Esophagus squamous epithelium (tissue), 5 donors: ENCODE measurements at regions not wholly inside any gene's neighbourhood (a gene's known extent, or its start where the extent isn't known, plus 50 kb on each side); places are given as distances from the start of the nearest gene placed in this dataset.

Experiments used
- DNase-seq: peaks from one replicate; lab custom pipeline; 2025; lab: John Stamatoyannopoulos, UW
- H3K27ac ChIP-seq, 4 donors: fragments of 200-600 bp; sonication (generic); one replicate each; pipeline ENCODE4 v1.5.1; 2016 to 2019; ENCODE audit warnings: mild to moderate bottlenecking in 1 of 4
- H3K27me3 ChIP-seq, 4 donors: fragments of 200-600 bp; sonication (generic); 1 replicate in 3 of 4; 2 replicates in 1 of 4; pipeline versions ENCODE4 v1.5.1 to v1.6.0; 2017 to 2021; ENCODE audit warnings: antibody characterized with exemption in 1 of 4
- H3K36me3 ChIP-seq, 3 donors: fragments of 200-600 bp; sonication (generic); one replicate each; pipeline ENCODE4 v1.5.1; 2016 to 2019
- H3K4me1 ChIP-seq, 3 donors: fragments of 200-600 bp; sonication (generic); one replicate each; pipeline ENCODE4 v1.5.1; 2017 to 2019
- H3K4me3 ChIP-seq, 4 donors: fragments of 200-600 bp; sonication (generic); 1 replicate in 3 of 4; 2 replicates in 1 of 4; pipeline ENCODE4 v1.5.1; 2016 to 2019; ENCODE audit warnings: mild to moderate bottlenecking in 2 of 4, moderate library complexity in 1 of 4
- H3K9me3 ChIP-seq, 3 donors: fragments of 200-600 bp; sonication (generic); one replicate each; pipeline ENCODE4 v1.5.1; 2016 to 2019
- POLR2A ChIP-seq, 4 donors: fragments of 450-650 bp; IDR thresholded peaks; one replicate each; pipeline ENCODE4 v1.6.1; 2017; ENCODE audit warnings: antibody characterized with exemption in 4 of 4, mild to moderate bottlenecking in 4 of 4, moderate library complexity in 3 of 4
- WGBS, 2 donors: methylation state at CpG; one replicate each; pipeline ENCODE4 v1.1.5; 2018; 5-methylcytosine and 5-hydroxymethylcytosine counted together
- intact Hi-C: fragments of 100-400 bp; cut with DNase I; formaldehyde crosslinking; loops from one replicate; pipeline ENCODE4 v1.15.0; 2022
- TF ChIP-seq, protein P1 (sequence below), 6 experiments: fragments of 450-650 bp in 4 of 6; fragments of 200-600 bp in 2 of 6; sonication (generic) in 2 of 6; IDR thresholded peaks; one replicate each; pipeline ENCODE4 v1.5.1; 2016 to 2019; ENCODE audit warnings: antibody characterized with exemption in 6 of 6, mild to moderate bottlenecking in 4 of 6, moderate library complexity in 4 of 6
- donor health status: DM: yes; HTN: yes; CAD: no.

DNA sequence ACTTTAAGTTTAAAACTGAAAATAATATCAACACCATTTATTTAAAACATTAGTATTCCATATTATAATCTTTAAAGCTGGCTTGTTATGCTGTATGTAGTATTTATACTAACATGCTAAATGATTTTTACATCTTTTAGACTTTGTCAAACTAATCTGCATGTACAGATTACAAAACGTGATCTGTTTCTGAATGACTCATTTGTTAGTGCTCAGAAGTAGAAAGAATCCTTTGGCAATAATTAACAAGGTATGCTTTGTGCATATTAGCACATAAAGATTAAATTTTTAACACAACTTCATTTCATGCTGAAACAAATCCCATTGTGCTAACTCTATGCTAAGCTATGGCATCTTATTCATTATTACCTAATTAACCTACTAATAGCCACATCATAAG lies 242.4 kb downstream of the BARHL2 start:
- Histone ChIP-seq H3K27ac (no peak overlapping the region), H3K36me3 (no peaks in the 10 kb centered on the region), H3K4me3 (no peak overlapping the region), H3K4me1 (no peaks in the 10 kb centered on the region), H3K27me3 (no peaks in the 10 kb centered on the region), H3K9me3 (no peaks in the 10 kb centered on the region)
- no peak for DNase-seq
- WGBS, 2 donors: 20 to 21% methylated on average over 1 of the region's 1 CpG
- intact Hi-C loops: no loop called here
- no peak for TF ChIP-seq POLR2A (IDR thresholded peaks at IDR 0.05)
- TF ChIP-seq, protein P1, sequence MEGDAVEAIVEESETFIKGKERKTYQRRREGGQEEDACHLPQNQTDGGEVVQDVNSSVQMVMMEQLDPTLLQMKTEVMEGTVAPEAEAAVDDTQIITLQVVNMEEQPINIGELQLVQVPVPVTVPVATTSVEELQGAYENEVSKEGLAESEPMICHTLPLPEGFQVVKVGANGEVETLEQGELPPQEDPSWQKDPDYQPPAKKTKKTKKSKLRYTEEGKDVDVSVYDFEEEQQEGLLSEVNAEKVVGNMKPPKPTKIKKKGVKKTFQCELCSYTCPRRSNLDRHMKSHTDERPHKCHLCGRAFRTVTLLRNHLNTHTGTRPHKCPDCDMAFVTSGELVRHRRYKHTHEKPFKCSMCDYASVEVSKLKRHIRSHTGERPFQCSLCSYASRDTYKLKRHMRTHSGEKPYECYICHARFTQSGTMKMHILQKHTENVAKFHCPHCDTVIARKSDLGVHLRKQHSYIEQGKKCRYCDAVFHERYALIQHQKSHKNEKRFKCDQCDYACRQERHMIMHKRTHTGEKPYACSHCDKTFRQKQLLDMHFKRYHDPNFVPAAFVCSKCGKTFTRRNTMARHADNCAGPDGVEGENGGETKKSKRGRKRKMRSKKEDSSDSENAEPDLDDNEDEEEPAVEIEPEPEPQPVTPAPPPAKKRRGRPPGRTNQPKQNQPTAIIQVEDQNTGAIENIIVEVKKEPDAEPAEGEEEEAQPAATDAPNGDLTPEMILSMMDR (IDR thresholded peaks at IDR 0.05): no peak

GRCh38 chr1:90474158-90474557 lies 242.9 kb downstream of the BARHL2 start:
- Histone ChIP-seq H3K36me3 (no peaks in the 10 kb centered on the region), H3K27ac (no peak overlapping the region), H3K4me1 (no peaks in the 10 kb centered on the region), H3K4me3 (no peak overlapping the region), H3K9me3 (no peaks in the 10 kb centered on the region), H3K27me3 (no peaks in the 10 kb centered on the region)
- 58 to 66% methylated on average over 2 of the region's 2 CpGs for WGBS, 2 donors
- no peak for DNase-seq
- TF ChIP-seq POLR2A (IDR thresholded peaks at IDR 0.05): no peak
- TF ChIP-seq, protein P1 (IDR thresholded peaks at IDR 0.05): no peak
- intact Hi-C loops: no loop called here

DNA sequence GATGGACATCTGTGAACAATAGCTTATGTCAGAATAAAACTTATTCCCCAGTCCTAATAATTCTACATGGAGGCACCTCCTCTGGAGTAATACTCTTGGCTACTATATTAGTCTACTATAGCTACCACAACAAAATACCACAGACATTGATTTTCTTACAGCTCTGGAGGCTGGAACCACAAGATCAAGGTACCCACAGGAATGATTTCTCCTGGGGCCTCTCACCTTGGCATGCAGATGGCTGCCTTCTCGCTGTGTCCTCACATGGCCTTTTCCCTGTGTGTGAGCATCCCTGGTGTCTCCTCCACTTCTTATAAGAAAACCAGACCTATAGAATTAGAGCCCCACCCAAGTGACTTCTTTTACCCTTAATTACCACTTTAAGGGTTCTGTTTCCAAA lies 244.3 kb downstream of the BARHL2 start:
- TF ChIP-seq, protein P1 (IDR thresholded peaks at IDR 0.05): no peak
- no peak for TF ChIP-seq POLR2A (IDR thresholded peaks at IDR 0.05)
- H3K27me3 ChIP-seq: no peaks in the 10 kb centered on the region

GRCh38 chr1:90459570-90459969 lies 257.5 kb downstream of the BARHL2 start:
- Histone ChIP-seq H3K4me1 (no peaks in the 10 kb centered on the region), H3K36me3 (no peaks in the 10 kb centered on the region), H3K27me3 (no peaks in the 10 kb centered on the region), H3K9me3 (no peaks in the 10 kb centered on the region), H3K27ac (no peak overlapping the region), H3K4me3 (no peak overlapping the region)
- DNase-seq: no peak
- intact Hi-C loops: no loop called here
- TF ChIP-seq POLR2A (IDR thresholded peaks at IDR 0.05): no peak
- TF ChIP-seq, protein P1 (IDR thresholded peaks at IDR 0.05): no peak
- WGBS, 2 donors: 78 to 83% methylated on average over 2 of the region's 2 CpGs

More for the DNA sequence above, 244.3 kb downstream of the BARHL2 start:
- H3K36me3 ChIP-seq: no peaks in the 10 kb centered on the region
- no peak overlapping the region for H3K27ac ChIP-seq
- H3K9me3 ChIP-seq: no peaks in the 10 kb centered on the region
- WGBS, 2 donors: 86 to 100% methylated on average over 1 of the region's 1 CpG
- intact Hi-C loops: no loop called here
- H3K4me3 ChIP-seq: no peak overlapping the region
- no peaks in the 10 kb centered on the region for H3K4me1 ChIP-seq
- DNase-seq: no peak

GRCh38 chr1:90457985-90458384 lies 259.1 kb downstream of the BARHL2 start:
- H3K4me1 ChIP-seq: no peaks in the 10 kb centered on the region
- TF ChIP-seq, protein P1 (IDR thresholded peaks at IDR 0.05): no peak
- no peak for TF ChIP-seq POLR2A (IDR thresholded peaks at IDR 0.05)
- WGBS, 2 donors: 35 to 54% methylated on average over 3 of the region's 3 CpGs

More at GRCh38 chr1:90457985-90458384, 259.1 kb downstream of the BARHL2 start:
- Histone ChIP-seq H3K27me3 (no peaks in the 10 kb centered on the region), H3K4me3 (no peak overlapping the region), H3K36me3 (no peaks in the 10 kb centered on the region), H3K27ac (no peak overlapping the region), H3K9me3 (no peaks in the 10 kb centered on the region)
- intact Hi-C loops: no loop called here
- no peak for DNase-seq
